ENCODE measurements at regions not wholly inside any gene's neighbourhood (a gene's known extent, or its start where the extent isn't known, plus 50 kb on each side); places are given as distances from the start of the nearest gene placed in this dataset.
"Not testable (repeated sequence)": the region's sequence is repeated elsewhere in the genome, so short reads cannot be mapped to it uniquely, and the experiment has no call there.

DNA sequence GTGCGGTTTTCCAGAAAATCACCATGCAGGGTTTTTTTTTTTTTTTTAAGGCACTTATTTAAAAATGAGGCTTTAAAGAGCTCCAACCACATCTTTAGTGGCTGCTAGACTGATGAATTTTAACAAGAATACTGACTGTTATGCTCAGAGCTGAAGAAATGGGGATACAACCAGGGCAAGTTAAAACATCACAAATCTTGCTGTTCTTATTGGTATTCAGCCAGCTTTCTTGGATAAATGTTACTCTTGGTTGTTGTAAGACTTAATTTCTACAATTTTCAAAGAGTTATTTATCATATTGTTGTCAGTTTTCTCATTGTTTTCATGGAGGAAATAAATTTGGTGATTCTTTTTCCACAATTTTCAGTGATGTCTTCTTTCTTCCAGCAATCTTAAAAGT lies 352.8 kb upstream of the FAM174A start:
- Histone ChIP-seq H3K9ac (ENCODE audit: low read length) (no peak overlapping the region), H3K4me1 (ENCODE audit: control insufficient read depth, insufficient read depth, low read length) (no peaks in the 10 kb centered on the region), H3K4me3 (ENCODE audit: low read length) (no peak overlapping the region), H3K36me3 (ENCODE audit: control insufficient read depth, insufficient read depth, low read length) (no peaks in the 10 kb centered on the region), H3K27me3 (ENCODE audit: control insufficient read depth, insufficient read depth, low read length) (no peaks in the 10 kb centered on the region), H3K9me3 (ENCODE audit: control insufficient read depth, low read length) (no peaks in the 10 kb centered on the region)

DNA sequence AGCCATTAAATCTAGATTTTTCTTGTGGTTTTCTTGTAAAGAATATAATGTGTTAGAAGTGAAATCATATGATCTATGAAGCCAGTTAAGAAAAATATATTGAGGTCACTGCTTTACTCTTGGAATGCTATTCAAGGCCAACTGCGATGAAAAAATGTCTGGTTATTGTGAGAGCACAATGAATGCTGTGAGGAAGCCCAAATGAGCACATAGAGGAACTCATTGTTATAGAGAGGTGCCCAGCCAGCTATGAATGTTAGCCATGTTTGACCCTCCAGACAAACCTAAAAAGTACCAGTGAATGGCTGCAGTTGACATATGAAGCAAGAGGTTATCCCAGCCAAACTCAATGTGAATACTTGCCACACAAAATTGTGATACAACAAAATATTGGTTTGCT lies 359.8 kb upstream of the FAM174A start:
- Histone ChIP-seq H3K4me1 (ENCODE audit: control insufficient read depth, insufficient read depth, low read length) (no peaks in the 10 kb centered on the region), H3K9ac (ENCODE audit: low read length) (no peak overlapping the region), H3K9me3 (ENCODE audit: control insufficient read depth, low read length) (no peaks in the 10 kb centered on the region), H3K36me3 (ENCODE audit: control insufficient read depth, insufficient read depth, low read length) (no peaks in the 10 kb centered on the region), H3K4me3 (ENCODE audit: low read length) (no peak overlapping the region), H3K27me3 (ENCODE audit: control insufficient read depth, insufficient read depth, low read length) (no peaks in the 10 kb centered on the region)

GRCh38 chr5:100165309-100165708 lies 369.9 kb upstream of the FAM174A start:
- H3K36me3 ChIP-seq (ENCODE audit: control insufficient read depth, insufficient read depth, low read length) = no peaks in the 10 kb centered on the region
- no peaks in the 10 kb centered on the region for H3K27me3 ChIP-seq (ENCODE audit: control insufficient read depth, insufficient read depth, low read length)
- H3K4me1 ChIP-seq (ENCODE audit: control insufficient read depth, insufficient read depth, low read length) = no peaks in the 10 kb centered on the region
- no peak overlapping the region for H3K9ac ChIP-seq (ENCODE audit: low read length)
- no peaks in the 10 kb centered on the region for H3K9me3 ChIP-seq (ENCODE audit: control insufficient read depth, low read length)
- H3K4me3 ChIP-seq (ENCODE audit: low read length) = no peak overlapping the region

DNA sequence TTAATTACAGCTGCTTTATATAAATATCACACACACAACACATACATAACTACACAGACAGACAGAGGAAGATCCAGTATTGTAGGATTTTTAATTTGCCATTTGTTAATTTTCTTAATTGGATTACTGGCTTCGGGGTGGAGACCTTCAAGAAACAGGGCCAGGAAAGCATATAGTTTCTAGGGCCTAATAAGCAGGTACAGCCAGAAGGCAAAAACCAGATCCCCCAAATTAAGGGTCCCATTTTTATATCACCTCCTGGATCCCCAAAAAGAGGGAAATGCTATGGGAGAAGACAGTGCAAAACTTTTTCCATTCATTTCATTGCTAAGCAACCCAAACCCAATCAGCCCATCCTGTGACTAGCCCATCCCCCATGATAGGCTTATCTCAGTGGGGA lies 373.3 kb upstream of the FAM174A start:
- Histone ChIP-seq H3K9ac (ENCODE audit: low read length) (no peak overlapping the region), H3K36me3 (ENCODE audit: control insufficient read depth, insufficient read depth, low read length) (no peaks in the 10 kb centered on the region), H3K4me3 (ENCODE audit: low read length) (no peak overlapping the region), H3K4me1 (ENCODE audit: control insufficient read depth, insufficient read depth, low read length) (no peaks in the 10 kb centered on the region), H3K9me3 (ENCODE audit: control insufficient read depth, low read length) (no peaks in the 10 kb centered on the region), H3K27me3 (ENCODE audit: control insufficient read depth, insufficient read depth, low read length) (no peaks in the 10 kb centered on the region)

GRCh38 chr5:100157066-100157465 lies 378.1 kb upstream of the FAM174A start:
- no peaks in the 10 kb centered on the region for H3K36me3 ChIP-seq (ENCODE audit: control insufficient read depth, insufficient read depth, low read length)
- H3K9ac ChIP-seq (ENCODE audit: low read length) = no peak overlapping the region
- H3K4me3 ChIP-seq (ENCODE audit: low read length) = no peak overlapping the region
- no peaks in the 10 kb centered on the region for H3K4me1 ChIP-seq (ENCODE audit: control insufficient read depth, insufficient read depth, low read length)
- no peaks in the 10 kb centered on the region for H3K9me3 ChIP-seq (ENCODE audit: control insufficient read depth, low read length)
- H3K27me3 ChIP-seq (ENCODE audit: control insufficient read depth, insufficient read depth, low read length) = no peaks in the 10 kb centered on the region

DNA sequence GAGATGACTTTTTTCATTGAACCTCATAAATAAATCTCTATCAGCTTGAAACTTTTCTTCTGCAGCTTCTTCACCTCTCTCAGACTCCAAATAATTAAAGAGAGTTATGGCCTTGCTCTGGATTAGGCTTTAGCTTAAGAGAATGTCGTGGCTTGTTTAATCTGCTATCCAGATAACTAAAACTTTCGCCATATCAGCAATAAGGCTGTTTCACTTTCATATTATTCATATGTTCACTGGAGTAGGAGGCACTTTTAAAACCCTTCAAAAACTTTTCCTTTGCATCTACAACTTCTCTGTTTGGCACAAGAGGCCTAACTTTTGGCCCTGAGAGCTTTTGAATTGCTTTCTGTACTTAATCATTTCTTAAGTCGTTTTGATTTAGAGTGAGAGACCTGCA lies 386.9 kb upstream of the FAM174A start:
- H3K27me3 ChIP-seq (ENCODE audit: control insufficient read depth, insufficient read depth, low read length) = no peaks in the 10 kb centered on the region
- H3K9me3 ChIP-seq (ENCODE audit: control insufficient read depth, low read length) = no peaks in the 10 kb centered on the region
- no peak overlapping the region for H3K9ac ChIP-seq (ENCODE audit: low read length)
- no peaks in the 10 kb centered on the region for H3K36me3 ChIP-seq (ENCODE audit: control insufficient read depth, insufficient read depth, low read length)
- H3K4me3 ChIP-seq (ENCODE audit: low read length) = no peak overlapping the region
- H3K4me1 ChIP-seq (ENCODE audit: control insufficient read depth, insufficient read depth, low read length) = no peaks in the 10 kb centered on the region

GRCh38 chr5:100142607-100143006 lies 392.6 kb upstream of the FAM174A start:
- H3K9ac ChIP-seq (ENCODE audit: low read length) = no peak overlapping the region
- no peaks in the 10 kb centered on the region for H3K36me3 ChIP-seq (ENCODE audit: control insufficient read depth, insufficient read depth, low read length)
- no peak overlapping the region for H3K4me3 ChIP-seq (ENCODE audit: low read length)
- H3K9me3 ChIP-seq (ENCODE audit: control insufficient read depth, low read length) = no peaks in the 10 kb centered on the region
- H3K4me1 ChIP-seq (ENCODE audit: control insufficient read depth, insufficient read depth, low read length) = no peaks in the 10 kb centered on the region
- no peaks in the 10 kb centered on the region for H3K27me3 ChIP-seq (ENCODE audit: control insufficient read depth, insufficient read depth, low read length)

DNA sequence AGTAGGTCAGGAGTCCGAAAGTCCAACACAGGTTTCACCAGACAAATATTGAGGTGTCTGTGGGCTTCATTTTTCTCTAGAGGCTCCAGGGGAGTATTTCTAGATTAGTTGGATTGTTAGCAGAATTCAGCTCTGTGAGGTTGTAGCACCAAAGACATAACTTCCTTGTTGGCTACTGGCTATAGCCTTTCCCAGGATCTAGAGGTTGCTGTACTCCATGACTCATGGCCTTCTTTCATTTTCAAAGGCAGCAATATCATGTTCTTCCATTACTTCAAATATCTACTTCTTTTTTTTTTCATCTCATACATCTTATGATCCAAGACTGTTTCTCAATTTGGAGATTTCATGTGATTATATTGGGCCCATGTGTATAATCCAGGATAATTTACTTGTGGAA lies 404.0 kb upstream of the FAM174A start:
- no peaks in the 10 kb centered on the region for H3K36me3 ChIP-seq (ENCODE audit: control insufficient read depth, insufficient read depth, low read length)
- H3K4me1 ChIP-seq (ENCODE audit: control insufficient read depth, insufficient read depth, low read length) = no peaks in the 10 kb centered on the region
- H3K9ac ChIP-seq (ENCODE audit: low read length) = no peak overlapping the region
- no peaks in the 10 kb centered on the region for H3K27me3 ChIP-seq (ENCODE audit: control insufficient read depth, insufficient read depth, low read length)
- H3K9me3 ChIP-seq (ENCODE audit: control insufficient read depth, low read length) = no peaks in the 10 kb centered on the region
- no peak overlapping the region for H3K4me3 ChIP-seq (ENCODE audit: low read length)

- H3K9ac ChIP-seq (ENCODE audit: low read length) = no peak overlapping the region
Measured at GRCh38 chr5:100130307-100130706, 404.9 kb upstream of the FAM174A start.

DNA sequence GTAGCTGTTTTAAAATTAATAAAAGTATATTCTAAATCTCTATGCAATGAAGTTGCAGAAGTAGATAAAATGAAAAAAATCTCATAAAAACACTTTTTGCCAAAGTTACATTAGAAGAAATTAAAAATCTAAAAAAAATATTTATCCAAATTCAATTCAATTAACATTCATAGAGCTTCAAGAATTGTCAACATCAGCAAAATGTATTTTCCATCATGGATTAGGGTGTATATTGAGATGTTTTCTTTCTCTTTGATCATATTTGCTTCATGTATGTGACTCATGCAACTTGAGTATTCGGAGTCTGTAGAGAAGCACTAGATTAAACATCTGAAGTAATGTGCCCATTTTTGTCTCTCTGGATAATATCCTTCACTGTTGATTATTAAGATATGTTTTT lies 415.3 kb upstream of the FAM174A start:
- H3K9ac ChIP-seq (ENCODE audit: low read length) = no peak overlapping the region
- no peak overlapping the region for H3K4me3 ChIP-seq (ENCODE audit: low read length)
- no peaks in the 10 kb centered on the region for H3K27me3 ChIP-seq (ENCODE audit: control insufficient read depth, insufficient read depth, low read length)
- H3K36me3 ChIP-seq (ENCODE audit: control insufficient read depth, insufficient read depth, low read length) = no peaks in the 10 kb centered on the region
- no peaks in the 10 kb centered on the region for H3K9me3 ChIP-seq (ENCODE audit: control insufficient read depth, low read length)
- H3K4me1 ChIP-seq (ENCODE audit: control insufficient read depth, insufficient read depth, low read length) = no peaks in the 10 kb centered on the region

More at GRCh38 chr5:100130307-100130706, 404.9 kb upstream of the FAM174A start:
- Histone ChIP-seq H3K27me3 (ENCODE audit: control insufficient read depth, insufficient read depth, low read length) (no peaks in the 10 kb centered on the region), H3K4me1 (ENCODE audit: control insufficient read depth, insufficient read depth, low read length) (no peaks in the 10 kb centered on the region), H3K9me3 (ENCODE audit: control insufficient read depth, low read length) (no peaks in the 10 kb centered on the region), H3K36me3 (ENCODE audit: control insufficient read depth, insufficient read depth, low read length) (no peaks in the 10 kb centered on the region), H3K4me3 (ENCODE audit: low read length) (no peak overlapping the region)

DNA sequence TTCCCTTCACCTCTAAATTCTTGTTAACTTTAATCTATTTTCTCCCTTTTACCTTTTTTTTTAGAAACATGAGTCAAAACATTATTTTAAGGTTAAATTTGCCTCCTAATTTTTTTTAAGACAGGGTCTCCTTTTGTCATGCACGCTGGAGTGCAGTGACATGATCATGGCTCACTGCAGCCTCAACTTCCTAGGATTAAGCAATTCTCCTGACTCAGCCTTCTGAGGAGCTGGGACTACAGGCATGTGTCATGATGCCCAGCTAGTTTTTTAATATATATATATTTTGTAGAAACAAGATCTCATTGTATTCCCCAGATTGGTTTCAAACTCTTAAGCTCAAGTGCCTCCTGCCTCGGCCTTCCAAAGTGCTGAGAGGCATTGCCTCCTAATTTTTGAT lies 424.7 kb upstream of the FAM174A start:
- no peaks in the 10 kb centered on the region for H3K36me3 ChIP-seq (ENCODE audit: control insufficient read depth, insufficient read depth, low read length)
- H3K4me1 ChIP-seq (ENCODE audit: control insufficient read depth, insufficient read depth, low read length) = no peaks in the 10 kb centered on the region
- H3K9ac ChIP-seq (ENCODE audit: low read length) = no peak overlapping the region
- no peak overlapping the region for H3K4me3 ChIP-seq (ENCODE audit: low read length)
- H3K27me3 ChIP-seq (ENCODE audit: control insufficient read depth, insufficient read depth, low read length) = no peaks in the 10 kb centered on the region
- H3K9me3 ChIP-seq (ENCODE audit: control insufficient read depth, low read length) = no peaks in the 10 kb centered on the region

DNA sequence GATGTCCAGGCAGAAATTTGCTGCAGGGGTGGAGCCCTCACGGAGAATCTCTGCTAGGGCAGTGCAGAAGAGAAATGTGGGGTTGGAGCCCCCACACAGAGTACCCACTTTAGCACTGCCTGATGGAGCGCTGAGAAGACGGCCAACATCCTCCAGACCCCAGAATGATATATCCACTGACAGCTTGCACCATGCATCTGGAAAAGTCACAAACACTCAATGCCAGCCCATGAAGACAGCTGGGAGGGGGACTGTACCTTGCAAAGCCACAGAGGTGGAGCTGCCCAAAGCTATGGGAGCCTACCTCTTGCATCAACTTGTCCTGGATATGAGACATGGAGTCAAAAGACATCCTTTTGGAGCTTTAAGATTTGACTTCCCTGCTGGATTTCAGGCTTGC lies 426.3 kb upstream of the FAM174A start:
- Histone ChIP-seq H3K27me3 (ENCODE audit: control insufficient read depth, insufficient read depth, low read length) (no peaks in the 10 kb centered on the region), H3K4me3 (ENCODE audit: low read length) (no peak overlapping the region), H3K9me3 (ENCODE audit: control insufficient read depth, low read length) (no peaks in the 10 kb centered on the region), H3K36me3 (ENCODE audit: control insufficient read depth, insufficient read depth, low read length) (no peaks in the 10 kb centered on the region), H3K9ac (ENCODE audit: low read length) (no peak overlapping the region), H3K4me1 (ENCODE audit: control insufficient read depth, insufficient read depth, low read length) (no peaks in the 10 kb centered on the region)

- not testable (repeated sequence) for H3K27me3 ChIP-seq (ENCODE audit: control insufficient read depth, insufficient read depth, low read length); H3K9ac ChIP-seq (ENCODE audit: low read length); H3K9me3 ChIP-seq (ENCODE audit: control insufficient read depth, low read length); H3K36me3 ChIP-seq (ENCODE audit: control insufficient read depth, insufficient read depth, low read length); H3K4me3 ChIP-seq (ENCODE audit: low read length); H3K4me1 ChIP-seq (ENCODE audit: control insufficient read depth, insufficient read depth, low read length)
Measured at GRCh38 chr5:100103592-100104119, 431.5 kb upstream of the FAM174A start.

Measured in mucosa of stomach (tissue), 1 donor.